H1 (cell line): ENCODE measurements at regions not wholly inside any gene's neighbourhood (a gene's known extent, or its start where the extent isn't known, plus 50 kb on each side); places are given as distances from the start of the nearest gene placed in this dataset.

Experiments
- CTCF ChIA-PET: fragments of 300-600 bp; sonication (Branson Sonifier 250); formaldehyde crosslinking; loops from one replicate; lab custom pipeline; 2021; ENCODE audit not compliant: partially characterized antibody; lab: Charles Lee
- POLR2A ChIA-PET: fragments of 300-600 bp; sonication (Branson Sonifier 250); formaldehyde crosslinking; loops from one replicate; lab custom pipeline; 2021; ENCODE audit warnings: inconsistent platforms; ENCODE audit not compliant: partially characterized antibody; lab: Charles Lee
- DNase-seq, 2 experiments: peaks; one replicate each; pipeline versions ENCODE4 v3.0.0 to v3.0.0-alpha.2; 2010 to 2022; ENCODE audit warnings: low spot score in 2 of 2, low read depth in 1 of 2, mixed read lengths in 1 of 2
- FAIRE-seq: peaks from 2 replicates; lab custom pipeline; 2011; peaks lifted over from hg19 to GRCh38; lab: Jason Lieb, UNC
- H2AFZ ChIP-seq: 2 replicates; pipeline ENCODE4 v1.8.1; 2012; ENCODE audit warnings: low read length, inconsistent platforms
- H2AK5ac ChIP-seq: 2 replicates; pipeline ENCODE4 v1.6.1; 2013; ENCODE audit warnings: low read depth, low read length
- H2BK120ac ChIP-seq: replicated peaks from 2 replicates; pipeline ENCODE3; 2013; ENCODE audit warnings: low read depth, low read length, inconsistent platforms
- H2BK12ac ChIP-seq: 2 replicates; pipeline ENCODE4 v1.6.1; 2013; ENCODE audit warnings: low read depth, low read length
- H2BK15ac ChIP-seq: 2 replicates; pipeline ENCODE4 v1.6.1; 2013; ENCODE audit warnings: low read length
- H2BK20ac ChIP-seq: 2 replicates; pipeline ENCODE4 v1.6.1; 2013; ENCODE audit warnings: low read length
- H2BK5ac ChIP-seq: 2 replicates; pipeline ENCODE4 v1.6.1; 2013; ENCODE audit warnings: low read depth, low read length
- H3K14ac ChIP-seq: 2 replicates; pipeline ENCODE4 v1.6.1; 2013; ENCODE audit warnings: inconsistent platforms; ENCODE audit not compliant: insufficient read length
- H3K18ac ChIP-seq: 2 replicates; pipeline ENCODE4 v1.6.1; 2013; ENCODE audit warnings: low read length; ENCODE audit errors: extremely low read depth
- H3K23ac ChIP-seq: 2 replicates; pipeline ENCODE4 v1.6.1; 2013; ENCODE audit warnings: inconsistent platforms; ENCODE audit not compliant: insufficient read length
- H3K23me2 ChIP-seq: 2 replicates; pipeline ENCODE4 v1.6.1; 2013; ENCODE audit warnings: low read depth, low read length
- H3K27ac ChIP-seq: 2 replicates; pipeline ENCODE4 v1.6.1; 2011; ENCODE audit warnings: low read depth, low read length, inconsistent platforms
- H3K27me3 ChIP-seq, 4 experiments: replicated peaks in 1 of 4; 1 replicate in 1 of 4; 2 replicates in 3 of 4; pipeline versions ENCODE4 v1.6.1 to v1.8.1; 2011 to 2013; ENCODE audit warnings: low read length in 3 of 4, mild to moderate bottlenecking in 3 of 4, inconsistent platforms in 2 of 4, mixed read lengths in 2 of 4, moderate library complexity in 1 of 4; ENCODE audit not compliant: control insufficient read depth in 3 of 4, insufficient read depth in 3 of 4; ENCODE audit errors: extremely low read depth in 1 of 4
- H3K36me3 ChIP-seq, 4 experiments: 2 replicates each; pipeline versions ENCODE4 v1.6.1 to v1.8.1; 2011 to 2013; ENCODE audit warnings: mild to moderate bottlenecking in 4 of 4, low read length in 3 of 4, moderate library complexity in 2 of 4, control low read depth in 1 of 4, inconsistent platforms in 1 of 4; ENCODE audit not compliant: insufficient read depth in 4 of 4, control insufficient read depth in 2 of 4
- H3K4ac ChIP-seq: replicated peaks from 2 replicates; pipeline ENCODE3; 2013; ENCODE audit warnings: low read length, low read depth, mixed read lengths, inconsistent platforms; ENCODE audit not compliant: insufficient read length
- H3K4me1 ChIP-seq, 4 experiments: replicated peaks in 1 of 4; 1 replicate in 1 of 4; 2 replicates in 3 of 4; pipeline versions ENCODE4 v1.6.1 to v1.8.1; 2011 to 2013; ENCODE audit warnings: low read length in 3 of 4, inconsistent platforms in 2 of 4, mixed read lengths in 1 of 4; ENCODE audit not compliant: insufficient read depth in 4 of 4, control insufficient read depth in 3 of 4
- H3K4me2 ChIP-seq, 2 experiments: 2 replicates each; pipeline versions ENCODE4 v1.6.1 to v1.8.1; 2011 to 2013; ENCODE audit warnings: low read depth in 2 of 2, low read length in 2 of 2, control low read depth in 1 of 2, inconsistent platforms in 1 of 2, mild to moderate bottlenecking in 1 of 2; ENCODE audit not compliant: insufficient read depth in 1 of 2
- H3K4me3 ChIP-seq, 4 experiments: fragments of 200-600, 300-600 bp in 1 of 4; sonication (generic), shearing (Covaris generic), sonication (Bioruptor Twin) in 1 of 4; 2 replicates each; pipeline versions ENCODE4 v1.5.1 to v1.8.1; 2011 to 2016; ENCODE audit warnings: low read length in 4 of 4, low read depth in 3 of 4, control low read depth in 2 of 4, inconsistent platforms in 2 of 4, mild to moderate bottlenecking in 2 of 4, mixed read lengths in 1 of 4, moderate library complexity in 1 of 4; ENCODE audit not compliant: insufficient read depth in 2 of 4; ENCODE audit errors: extremely low read depth in 1 of 4
- H3K56ac ChIP-seq: replicated peaks from 2 replicates; pipeline ENCODE3; 2013; ENCODE audit warnings: low read depth, mild to moderate bottlenecking, mixed read lengths, low read length, inconsistent platforms; ENCODE audit not compliant: insufficient read length
- H3K79me1 ChIP-seq: 2 replicates; pipeline ENCODE4 v1.6.1; 2013; ENCODE audit warnings: low read depth, low read length, control low read depth
- H3K79me2 ChIP-seq, 2 experiments: 2 replicates each; pipeline versions ENCODE4 v1.6.1 to v1.8.1; 2012 to 2013; ENCODE audit warnings: low read length in 2 of 2, mild to moderate bottlenecking in 2 of 2, inconsistent platforms in 1 of 2; ENCODE audit not compliant: insufficient read depth in 2 of 2, control insufficient read depth in 1 of 2
- H3K9ac ChIP-seq, 4 experiments: replicated peaks in 1 of 4; 1 replicate in 1 of 4; 2 replicates in 3 of 4; pipeline versions ENCODE4 v1.6.1 to v1.8.1; 2011 to 2013; ENCODE audit warnings: low read depth in 3 of 4, low read length in 3 of 4, control low read depth in 2 of 4, mild to moderate bottlenecking in 2 of 4, moderate library complexity in 2 of 4, inconsistent platforms in 1 of 4; ENCODE audit errors: extremely low read depth in 1 of 4
- H3K9me3 ChIP-seq, 2 experiments: 2 replicates each; pipeline versions ENCODE4 v1.6.1 to v1.8.1; 2012 to 2013; ENCODE audit warnings: mild to moderate bottlenecking in 2 of 2, moderate library complexity in 2 of 2, control low read depth in 1 of 2, inconsistent platforms in 1 of 2, low read depth in 1 of 2, low read length in 1 of 2, mixed read lengths in 1 of 2; ENCODE audit not compliant: insufficient read depth in 2 of 2
- H4K20me1 ChIP-seq, 2 experiments: replicated peaks in 1 of 2; 2 replicates each; pipeline versions ENCODE3 to v1.8.1; 2011 to 2013; ENCODE audit warnings: inconsistent platforms in 2 of 2, low read length in 2 of 2, mild to moderate bottlenecking in 1 of 2; ENCODE audit not compliant: insufficient read depth in 2 of 2, control insufficient read depth in 1 of 2
- H4K5ac ChIP-seq: 2 replicates; pipeline ENCODE4 v1.6.1; 2013; ENCODE audit warnings: low read length, low read depth, mixed read lengths, inconsistent platforms; ENCODE audit not compliant: insufficient read length
- H4K8ac ChIP-seq: 2 replicates; pipeline ENCODE4 v1.8.0; 2013; ENCODE audit warnings: mild to moderate bottlenecking, moderate library complexity, low read length, inconsistent platforms; ENCODE audit not compliant: insufficient read depth; ENCODE audit errors: extremely low read depth
- H4K91ac ChIP-seq: replicated peaks from 2 replicates; pipeline ENCODE3; 2013; ENCODE audit warnings: low read length, mixed read lengths, inconsistent platforms; ENCODE audit not compliant: insufficient read length
- BCL11A ChIP-seq, 2 experiments: IDR thresholded peaks; one replicate each; pipeline ENCODE4 v1.6.1; 2011; ENCODE audit warnings: low read depth in 2 of 2, low read length in 2 of 2, mild to moderate bottlenecking in 2 of 2
- CREB1 ChIP-seq: IDR thresholded peaks from 2 replicates; pipeline ENCODE4 v1.6.1; 2012; ENCODE audit warnings: inconsistent platforms
- GABPA ChIP-seq: IDR thresholded peaks from 2 replicates; pipeline ENCODE4 v1.6.1; 2011; ENCODE audit warnings: mild to moderate bottlenecking, low read length, moderate library complexity, borderline replicate concordance; ENCODE audit not compliant: insufficient read depth
- GTF2F1 ChIP-seq: IDR thresholded peaks from 2 replicates; pipeline ENCODE4 v1.6.1; 2012; ENCODE audit warnings: low read depth, low read length, improper control_type of control experiment, borderline replicate concordance
- HDAC2 ChIP-seq, 2 experiments: fragments of 300-600 bp in 1 of 2; sonication (generic) in 1 of 2; IDR thresholded peaks; 2 replicates each; pipeline ENCODE4 v1.6.1; 2011 to 2012; ENCODE audit warnings: low read depth in 2 of 2, low read length in 2 of 2, mild to moderate bottlenecking in 2 of 2, moderate library complexity in 2 of 2, borderline replicate concordance in 1 of 2, inconsistent platforms in 1 of 2
- HDAC6 ChIP-seq: IDR thresholded peaks from one replicate; pipeline ENCODE4 v1.7.1; 2012; ENCODE audit warnings: low read depth, mild to moderate bottlenecking, inconsistent platforms, low read length, moderate library complexity
- JUND ChIP-seq: IDR thresholded peaks from 2 replicates; pipeline ENCODE4 v1.6.1; 2011; ENCODE audit warnings: mild to moderate bottlenecking, improper control_type of control experiment, low read length
- KDM4A ChIP-seq: IDR thresholded peaks from one replicate; pipeline ENCODE4 v1.7.1; 2012; ENCODE audit warnings: low read depth, mild to moderate bottlenecking, moderate library complexity, low read length, inconsistent platforms; ENCODE audit not compliant: severe bottlenecking
- POLR2AphosphoS5 ChIP-seq: IDR thresholded peaks from 2 replicates; pipeline ENCODE4 v1.6.1; 2011; ENCODE audit warnings: low read depth, low read length
- RNF2 ChIP-seq: fragments of 200-900, 300-1000 bp; sonication (generic); IDR thresholded peaks from 2 replicates; pipeline ENCODE4 v1.7.1; 2016; ENCODE audit warnings: borderline replicate concordance, low read depth, mild to moderate bottlenecking, antibody characterized with exemption, low read length; ENCODE audit not compliant: poor library complexity, severe bottlenecking; ENCODE audit errors: missing control alignments
- SAP30 ChIP-seq: fragments of 300-600 bp; sonication (generic); IDR thresholded peaks from 2 replicates; pipeline ENCODE4 v1.7.1; 2012; ENCODE audit warnings: low read length, moderate library complexity, mild to moderate bottlenecking, inconsistent platforms; ENCODE audit not compliant: insufficient read depth, insufficient replicate concordance
- SIX5 ChIP-seq: IDR thresholded peaks from 2 replicates; pipeline ENCODE4 v1.6.1; 2011; ENCODE audit warnings: mild to moderate bottlenecking, low read depth, low read length
- TCF12 ChIP-seq: IDR thresholded peaks from 2 replicates; pipeline ENCODE4 v1.6.1; 2011; ENCODE audit warnings: low read depth, mild to moderate bottlenecking, low read length
- YY1 ChIP-seq: IDR thresholded peaks from 2 replicates; pipeline ENCODE4 v1.6.1; 2011; ENCODE audit warnings: low read depth, mild to moderate bottlenecking, low read length
- TF ChIP-seq, protein P1 (sequence below): IDR thresholded peaks from 2 replicates; pipeline ENCODE4 v1.6.1; 2012; ENCODE audit warnings: inconsistent platforms

DNA sequence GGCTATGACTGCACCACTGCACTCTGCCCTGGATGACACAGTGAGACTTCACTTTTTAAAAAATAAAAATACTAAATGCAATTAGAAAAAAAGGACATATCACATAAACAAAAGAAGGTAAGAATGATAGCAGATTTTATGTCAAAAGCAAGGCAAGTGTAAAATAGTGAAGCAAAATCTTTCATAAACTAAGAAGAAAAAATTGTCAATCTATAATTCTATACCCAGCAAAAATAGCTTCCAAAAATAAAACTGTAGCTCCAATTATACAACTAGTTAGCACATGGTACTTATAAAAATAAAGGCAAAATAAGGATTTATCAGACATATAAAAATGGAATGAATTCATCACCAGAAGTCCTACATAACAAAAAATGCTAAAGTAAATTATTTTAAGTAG, 85.4 kb upstream of the SVIL start:
- Histone ChIP-seq H3K27me3 (no peaks in the 10 kb centered on the region), H3K56ac (no peak overlapping the region), H3K14ac (no peak overlapping the region), H3K4me2 (no peak overlapping the region), H2BK5ac (no peak overlapping the region), H3K79me2 (peaks cover 0 to 27% of the 10 kb centered on the region in 2 experiments; a peak in 2 of 4 replicates), H3K4me1 (peaks cover 0 to under 1% (median 0%) of the 10 kb centered on the region in 4 experiments; a peak in 2 of 7 replicates), H3K9me3 (peaks cover 3 to 13% of the 10 kb centered on the region in 2 experiments; a peak in 2 of 4 replicates), H2AFZ (no peak overlapping the region), H4K8ac (no peak overlapping the region), H2BK15ac (no peak overlapping the region), H3K27ac (no peak overlapping the region), H3K18ac (no peak overlapping the region), H2BK12ac (no peak overlapping the region), H3K23me2 (no peaks in the 10 kb centered on the region), H3K36me3 (no peaks in the 10 kb centered on the region; a peak in 1 of 8 replicates), H2BK20ac (no peak overlapping the region), H4K5ac (no peak overlapping the region), H3K9ac (no peak overlapping the region), H4K91ac (no peak overlapping the region), H2AK5ac (no peak overlapping the region), H3K4ac (no peak overlapping the region), H2BK120ac (no peak overlapping the region), H4K20me1 (no peaks in the 10 kb centered on the region), H3K79me1 (no peaks in the 10 kb centered on the region; the same call in 1 of the 2 replicates), H3K4me3 (no peak overlapping the region), H3K23ac (no peak overlapping the region)
- DNase-seq: no peak
- no peak for FAIRE-seq
- ChIA-PET POLR2A (interaction anchor here (1.1 kb wide), 1 partner anchor 10 kb away, joined by 3 read pairs; no protein-coding TSS in a partner anchor), CTCF (interaction anchor here (0.8 to 1.0 kb wide), 2 partner anchors 9 to 15 kb away, joined by 3 to 7 read pairs; no protein-coding TSS in a partner anchor)
- TF ChIP-seq POLR2AphosphoS5: no peak
- no peak for TF ChIP-seq TCF12
- TF ChIP-seq HDAC6: no peak
- no peak for TF ChIP-seq BCL11A (IDR thresholded peaks at IDR 0.05; ENCODE audit: low read depth in 2 of 2, low read length in 2 of 2)
- TF ChIP-seq SIX5: no peak
- no peak for TF ChIP-seq CREB1
- TF ChIP-seq, protein P1, sequence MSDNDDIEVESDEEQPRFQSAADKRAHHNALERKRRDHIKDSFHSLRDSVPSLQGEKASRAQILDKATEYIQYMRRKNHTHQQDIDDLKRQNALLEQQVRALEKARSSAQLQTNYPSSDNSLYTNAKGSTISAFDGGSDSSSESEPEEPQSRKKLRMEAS: no peak
- TF ChIP-seq YY1: no peak
- TF ChIP-seq SAP30: no peak
- TF ChIP-seq HDAC2 (IDR thresholded peaks at IDR 0.05; ENCODE audit: borderline replicate concordance in 1 of 2, low read depth in 2 of 2, low read length in 2 of 2): no peak
- TF ChIP-seq JUND: no peak
- TF ChIP-seq KDM4A: no peak
- TF ChIP-seq GTF2F1: no peak
- no peak for TF ChIP-seq GABPA
- no peak for TF ChIP-seq RNF2
